ENCODE measurements at regions not wholly inside any gene's neighbourhood (a gene's known extent, or its start where the extent isn't known, plus 50 kb on each side); places are given as distances from the start of the nearest gene placed in this dataset.

DNA sequence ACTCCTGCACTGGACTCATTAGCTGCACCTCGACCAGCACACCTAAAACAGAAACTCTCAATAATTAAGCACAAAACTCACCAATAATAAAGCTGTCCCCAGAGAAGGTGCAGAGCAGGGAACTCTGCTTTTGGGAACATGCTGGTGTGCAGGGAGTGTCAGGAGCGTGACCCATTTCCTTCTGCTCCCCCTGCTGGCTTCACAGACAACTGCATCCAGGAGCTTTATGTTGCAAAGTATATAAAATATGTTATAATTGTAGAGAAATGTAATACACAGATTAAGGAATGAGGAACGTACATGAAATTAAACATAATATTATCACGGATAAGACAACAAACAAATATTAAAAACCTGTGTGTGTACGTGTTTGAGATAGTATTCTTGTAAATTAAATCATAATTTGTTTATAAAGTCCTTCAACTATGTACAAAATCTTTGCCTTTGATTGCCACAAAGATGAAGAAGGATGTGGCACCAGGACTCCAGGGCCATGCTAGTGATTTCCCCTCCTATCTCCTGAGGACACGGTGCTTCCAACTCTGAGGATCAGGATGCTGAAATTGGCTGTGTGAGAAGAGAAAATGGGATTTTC, 68.6 kb upstream of the MAL start (continued):
- TF ChIP-seq, protein P1, sequence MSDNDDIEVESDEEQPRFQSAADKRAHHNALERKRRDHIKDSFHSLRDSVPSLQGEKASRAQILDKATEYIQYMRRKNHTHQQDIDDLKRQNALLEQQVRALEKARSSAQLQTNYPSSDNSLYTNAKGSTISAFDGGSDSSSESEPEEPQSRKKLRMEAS (IDR thresholded peaks at IDR 0.05; ENCODE audit: low read depth, low read length): no peak
- TF ChIP-seq, protein P2, sequence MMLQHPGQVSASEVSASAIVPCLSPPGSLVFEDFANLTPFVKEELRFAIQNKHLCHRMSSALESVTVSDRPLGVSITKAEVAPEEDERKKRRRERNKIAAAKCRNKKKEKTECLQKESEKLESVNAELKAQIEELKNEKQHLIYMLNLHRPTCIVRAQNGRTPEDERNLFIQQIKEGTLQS (IDR thresholded peaks at IDR 0.05; ENCODE audit: borderline replicate concordance, extremely low read depth, low read depth, low read length): no peak
- no peak for TF ChIP-seq SMAD1 (IDR thresholded peaks at IDR 0.05; ENCODE audit: low read depth, partially characterized antibody)
- no peak for TF ChIP-seq YBX1 (IDR thresholded peaks at IDR 0.05)
- no peak for TF ChIP-seq GABPA (IDR thresholded peaks at IDR 0.05; ENCODE audit: low read depth)
- TF ChIP-seq, protein P3, sequence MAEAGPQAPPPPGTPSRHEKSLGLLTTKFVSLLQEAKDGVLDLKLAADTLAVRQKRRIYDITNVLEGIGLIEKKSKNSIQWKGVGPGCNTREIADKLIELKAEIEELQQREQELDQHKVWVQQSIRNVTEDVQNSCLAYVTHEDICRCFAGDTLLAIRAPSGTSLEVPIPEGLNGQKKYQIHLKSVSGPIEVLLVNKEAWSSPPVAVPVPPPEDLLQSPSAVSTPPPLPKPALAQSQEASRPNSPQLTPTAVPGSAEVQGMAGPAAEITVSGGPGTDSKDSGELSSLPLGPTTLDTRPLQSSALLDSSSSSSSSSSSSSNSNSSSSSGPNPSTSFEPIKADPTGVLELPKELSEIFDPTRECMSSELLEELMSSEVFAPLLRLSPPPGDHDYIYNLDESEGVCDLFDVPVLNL (IDR thresholded peaks at IDR 0.05; ENCODE audit: low read depth, low read length): no peak
- TF ChIP-seq BRCA1 (IDR thresholded peaks at IDR 0.05; ENCODE audit: low read depth, low read length): no peak
- TF ChIP-seq, protein P4, sequence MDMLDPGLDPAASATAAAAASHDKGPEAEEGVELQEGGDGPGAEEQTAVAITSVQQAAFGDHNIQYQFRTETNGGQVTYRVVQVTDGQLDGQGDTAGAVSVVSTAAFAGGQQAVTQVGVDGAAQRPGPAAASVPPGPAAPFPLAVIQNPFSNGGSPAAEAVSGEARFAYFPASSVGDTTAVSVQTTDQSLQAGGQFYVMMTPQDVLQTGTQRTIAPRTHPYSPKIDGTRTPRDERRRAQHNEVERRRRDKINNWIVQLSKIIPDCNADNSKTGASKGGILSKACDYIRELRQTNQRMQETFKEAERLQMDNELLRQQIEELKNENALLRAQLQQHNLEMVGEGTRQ (IDR thresholded peaks at IDR 0.05; ENCODE audit: borderline replicate concordance, low read depth, low read length): no peak
- TF ChIP-seq TCF7 (IDR thresholded peaks at IDR 0.05; ENCODE audit: borderline replicate concordance): no peak
- no peak for TF ChIP-seq FOXK2 (IDR thresholded peaks at IDR 0.05)
- TF ChIP-seq ZNF622 (IDR thresholded peaks at IDR 0.05): no peak
- no peak for TF ChIP-seq STAT1 (conservative IDR thresholded peaks at IDR 0.05)
- no peak for TF ChIP-seq ZNF24 (IDR thresholded peaks at IDR 0.05)
- no peak for TF ChIP-seq SMAD5 (IDR thresholded peaks at IDR 0.05; ENCODE audit: low read depth)
- TF ChIP-seq, protein P5, sequence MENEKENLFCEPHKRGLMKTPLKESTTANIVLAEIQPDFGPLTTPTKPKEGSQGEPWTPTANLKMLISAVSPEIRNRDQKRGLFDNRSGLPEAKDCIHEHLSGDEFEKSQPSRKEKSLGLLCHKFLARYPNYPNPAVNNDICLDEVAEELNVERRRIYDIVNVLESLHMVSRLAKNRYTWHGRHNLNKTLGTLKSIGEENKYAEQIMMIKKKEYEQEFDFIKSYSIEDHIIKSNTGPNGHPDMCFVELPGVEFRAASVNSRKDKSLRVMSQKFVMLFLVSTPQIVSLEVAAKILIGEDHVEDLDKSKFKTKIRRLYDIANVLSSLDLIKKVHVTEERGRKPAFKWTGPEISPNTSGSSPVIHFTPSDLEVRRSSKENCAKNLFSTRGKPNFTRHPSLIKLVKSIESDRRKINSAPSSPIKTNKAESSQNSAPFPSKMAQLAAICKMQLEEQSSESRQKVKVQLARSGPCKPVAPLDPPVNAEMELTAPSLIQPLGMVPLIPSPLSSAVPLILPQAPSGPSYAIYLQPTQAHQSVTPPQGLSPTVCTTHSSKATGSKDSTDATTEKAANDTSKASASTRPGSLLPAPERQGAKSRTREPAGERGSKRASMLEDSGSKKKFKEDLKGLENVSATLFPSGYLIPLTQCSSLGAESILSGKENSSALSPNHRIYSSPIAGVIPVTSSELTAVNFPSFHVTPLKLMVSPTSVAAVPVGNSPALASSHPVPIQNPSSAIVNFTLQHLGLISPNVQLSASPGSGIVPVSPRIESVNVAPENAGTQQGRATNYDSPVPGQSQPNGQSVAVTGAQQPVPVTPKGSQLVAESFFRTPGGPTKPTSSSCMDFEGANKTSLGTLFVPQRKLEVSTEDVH (IDR thresholded peaks at IDR 0.05; ENCODE audit: low read depth, partially characterized antibody): no peak
- TF ChIP-seq PAX5 (IDR thresholded peaks at IDR 0.05; ENCODE audit: borderline replicate concordance, low read depth, low read length): 0 out of 2 replicates have a peak, but pooled peaks have one; percentile 42
- TF ChIP-seq HCFC1 (IDR thresholded peaks at IDR 0.05; ENCODE audit: low read length): no peak
- no peak for TF ChIP-seq ZNF217 (IDR thresholded peaks at IDR 0.05)
- TF ChIP-seq TBL1XR1 (IDR thresholded peaks at IDR 0.05; ENCODE audit: low read depth, low read length): no peak
- TF ChIP-seq NR2C1 (IDR thresholded peaks at IDR 0.05): no peak
- TF ChIP-seq, protein P6, sequence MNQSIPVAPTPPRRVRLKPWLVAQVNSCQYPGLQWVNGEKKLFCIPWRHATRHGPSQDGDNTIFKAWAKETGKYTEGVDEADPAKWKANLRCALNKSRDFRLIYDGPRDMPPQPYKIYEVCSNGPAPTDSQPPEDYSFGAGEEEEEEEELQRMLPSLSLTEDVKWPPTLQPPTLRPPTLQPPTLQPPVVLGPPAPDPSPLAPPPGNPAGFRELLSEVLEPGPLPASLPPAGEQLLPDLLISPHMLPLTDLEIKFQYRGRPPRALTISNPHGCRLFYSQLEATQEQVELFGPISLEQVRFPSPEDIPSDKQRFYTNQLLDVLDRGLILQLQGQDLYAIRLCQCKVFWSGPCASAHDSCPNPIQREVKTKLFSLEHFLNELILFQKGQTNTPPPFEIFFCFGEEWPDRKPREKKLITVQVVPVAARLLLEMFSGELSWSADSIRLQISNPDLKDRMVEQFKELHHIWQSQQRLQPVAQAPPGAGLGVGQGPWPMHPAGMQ (IDR thresholded peaks at IDR 0.05; ENCODE audit: borderline replicate concordance): no peak
- no peak for TF ChIP-seq NFIC (IDR thresholded peaks at IDR 0.05; ENCODE audit: low read depth, low read length)
- TF ChIP-seq EZH2 (IDR thresholded peaks at IDR 0.05; ENCODE audit: borderline replicate concordance, control insufficient read depth, low read depth, low read length): no peak
- TF ChIP-seq, protein P7, sequence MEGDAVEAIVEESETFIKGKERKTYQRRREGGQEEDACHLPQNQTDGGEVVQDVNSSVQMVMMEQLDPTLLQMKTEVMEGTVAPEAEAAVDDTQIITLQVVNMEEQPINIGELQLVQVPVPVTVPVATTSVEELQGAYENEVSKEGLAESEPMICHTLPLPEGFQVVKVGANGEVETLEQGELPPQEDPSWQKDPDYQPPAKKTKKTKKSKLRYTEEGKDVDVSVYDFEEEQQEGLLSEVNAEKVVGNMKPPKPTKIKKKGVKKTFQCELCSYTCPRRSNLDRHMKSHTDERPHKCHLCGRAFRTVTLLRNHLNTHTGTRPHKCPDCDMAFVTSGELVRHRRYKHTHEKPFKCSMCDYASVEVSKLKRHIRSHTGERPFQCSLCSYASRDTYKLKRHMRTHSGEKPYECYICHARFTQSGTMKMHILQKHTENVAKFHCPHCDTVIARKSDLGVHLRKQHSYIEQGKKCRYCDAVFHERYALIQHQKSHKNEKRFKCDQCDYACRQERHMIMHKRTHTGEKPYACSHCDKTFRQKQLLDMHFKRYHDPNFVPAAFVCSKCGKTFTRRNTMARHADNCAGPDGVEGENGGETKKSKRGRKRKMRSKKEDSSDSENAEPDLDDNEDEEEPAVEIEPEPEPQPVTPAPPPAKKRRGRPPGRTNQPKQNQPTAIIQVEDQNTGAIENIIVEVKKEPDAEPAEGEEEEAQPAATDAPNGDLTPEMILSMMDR (IDR thresholded peaks at IDR 0.05 in 2 of 3, conservative IDR thresholded peaks at IDR 0.05 in 1 of 3; ENCODE audit: control insufficient read depth in 2 of 3, extremely low read depth in 1 of 3, insufficient read depth in 1 of 3, low read depth in 3 of 3, low read length in 3 of 3): peak; percentile 70 to 87 (median 85)

Data from GM12878 (cell line).